A549 (cell line): ENCODE measurements at regions not wholly inside any gene's neighbourhood (a gene's known extent, or its start where the extent isn't known, plus 50 kb on each side); places are given as distances from the start of the nearest gene placed in this dataset.

Experiments used
- CTCF ChIP-seq: fragments of >200 bp; sonication (Bioruptor Twin); formaldehyde crosslinking; IDR thresholded peaks from 3 replicates; pipeline ENCODE4 v1.5.1; 2016
- HOXA7 ChIP-seq: fragments of 250-450 bp; sonication (Bioruptor Pico); IDR thresholded peaks from 2 replicates; pipeline ENCODE4 v1.5.0; 2020; ENCODE audit warnings: mild to moderate bottlenecking, moderate library complexity
- POLR2A ChIP-seq: IDR thresholded peaks from 2 replicates; pipeline ENCODE4 v1.6.1; 2012; ENCODE audit warnings: mild to moderate bottlenecking, low read length
- POLR2AphosphoS2 ChIP-seq: conservative IDR thresholded peaks from 2 replicates; pipeline ENCODE4 v1.6.1; 2012; ENCODE audit warnings: low read length, improper control_type of control experiment, inconsistent platforms
- RAD21 ChIP-seq, 2 experiments: fragments of >200 bp in 1 of 2; sonication (Bioruptor Twin) in 1 of 2; formaldehyde crosslinking in 1 of 2; IDR thresholded peaks in 1 of 2; conservative IDR thresholded peaks in 1 of 2; 2 replicates in 1 of 2; 3 replicates in 1 of 2; pipeline ENCODE4 v1.6.1; 2012 to 2018; ENCODE audit warnings: inconsistent platforms in 1 of 2
- RFX5 ChIP-seq: fragments of 450-650 bp; IDR thresholded peaks from 2 replicates; pipeline ENCODE4 v1.7.1; 2014; ENCODE audit warnings: antibody characterized with exemption, mild to moderate bottlenecking, moderate library complexity

- TF ChIP-seq RFX5 (no peak), POLR2AphosphoS2 (no peak), POLR2A (no peak), CTCF (no peak), HOXA7 (CRISPR knock-in tag) (no peak), RAD21 (conservative IDR thresholded peaks at IDR 0.05 in 1 of 2, IDR thresholded peaks at IDR 0.05 in 1 of 2) (no peak)
These were observed 355.9 kb upstream of the AJAP1 start for GRCh38 chr1:4298361-4299083.
